Ovary (tissue), 3 donors: ENCODE measurements at regions not wholly inside any gene's neighbourhood (a gene's known extent, or its start where the extent isn't known, plus 50 kb on each side); places are given as distances from the start of the nearest gene placed in this dataset.

ENCODE experiments used
- CTCF ChIP-seq, 3 donors: fragments of 450-650 bp in 2 of 3; fragments of 200-600 bp in 1 of 3; IDR thresholded peaks; one replicate each; pipeline versions ENCODE4 v1.5.1 to v1.8.0; 2016 to 2022; ENCODE audit warnings: antibody characterized with exemption in 3 of 3, mild to moderate bottlenecking in 1 of 3
- EP300 ChIP-seq: sonication (generic); formaldehyde crosslinking; IDR thresholded peaks from one replicate; pipeline ENCODE4 v1.6.1; 2017; ENCODE audit warnings: antibody characterized with exemption
- POLR2A ChIP-seq: fragments of 450-650 bp; IDR thresholded peaks from one replicate; pipeline ENCODE4 v1.6.1; 2017; ENCODE audit warnings: antibody characterized with exemption, mild to moderate bottlenecking, moderate library complexity
- donor health status: DM: no; HTN: no; CAD: no.

DNA sequence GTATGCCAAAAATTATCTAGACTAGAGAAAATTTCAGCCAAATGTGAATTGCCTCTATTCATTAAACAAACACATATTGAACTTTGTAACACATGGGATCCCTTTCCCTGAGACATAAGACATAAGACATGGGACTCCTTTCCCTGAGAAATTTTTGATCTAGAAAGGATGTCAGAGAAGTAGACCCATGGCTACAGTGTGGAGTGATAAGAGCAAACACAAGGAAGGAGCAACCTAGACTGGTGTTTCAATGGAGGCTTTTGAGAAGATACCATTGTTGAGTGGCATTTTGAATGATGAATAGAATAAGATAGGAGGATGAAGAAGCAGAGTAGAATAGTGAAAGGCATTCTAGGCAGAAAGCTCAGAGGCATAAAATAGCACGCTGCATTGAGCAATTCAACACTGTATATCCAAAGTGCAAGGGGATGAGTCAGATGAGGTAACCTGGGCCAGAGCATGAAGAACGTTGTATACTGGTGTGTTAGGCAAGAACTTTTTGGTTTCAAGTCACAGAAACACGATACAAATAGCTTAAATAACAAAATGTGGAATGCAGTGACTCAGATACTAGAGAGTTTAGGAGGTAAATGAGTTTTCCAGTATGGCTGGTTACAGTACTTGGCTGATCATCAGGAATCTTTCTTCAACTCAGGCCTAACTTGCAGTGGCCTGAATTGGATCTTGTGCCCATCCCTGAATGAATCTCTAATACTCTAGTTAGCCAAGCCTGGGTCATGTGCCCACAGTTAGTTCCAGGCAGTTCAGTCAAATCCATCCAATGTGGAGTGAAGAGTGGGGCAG is 129.8 kb upstream of the TANK start:
- TF ChIP-seq CTCF (IDR thresholded peaks at IDR 0.05) (no peak), POLR2A (no peak), EP300 (no peak)
